PC-9 (cell line): ENCODE measurements at regions not wholly inside any gene's neighbourhood (a gene's known extent, or its start where the extent isn't known, plus 50 kb on each side); places are given as distances from the start of the nearest gene placed in this dataset.

Source experiments
- EZH2 ChIP-seq: fragments of 200-600 bp; sonication (generic); IDR thresholded peaks from 2 replicates; pipeline ENCODE4 v1.8.0; 2017; ENCODE audit warnings: antibody characterized with exemption, low read depth
- TF ChIP-seq, protein P1 (sequence below): fragments of 200-600 bp; sonication (generic); conservative IDR thresholded peaks from 2 replicates; pipeline ENCODE4 v1.6.1; 2017; ENCODE audit warnings: mixed run types, antibody characterized with exemption, mild to moderate bottlenecking, moderate library complexity

DNA sequence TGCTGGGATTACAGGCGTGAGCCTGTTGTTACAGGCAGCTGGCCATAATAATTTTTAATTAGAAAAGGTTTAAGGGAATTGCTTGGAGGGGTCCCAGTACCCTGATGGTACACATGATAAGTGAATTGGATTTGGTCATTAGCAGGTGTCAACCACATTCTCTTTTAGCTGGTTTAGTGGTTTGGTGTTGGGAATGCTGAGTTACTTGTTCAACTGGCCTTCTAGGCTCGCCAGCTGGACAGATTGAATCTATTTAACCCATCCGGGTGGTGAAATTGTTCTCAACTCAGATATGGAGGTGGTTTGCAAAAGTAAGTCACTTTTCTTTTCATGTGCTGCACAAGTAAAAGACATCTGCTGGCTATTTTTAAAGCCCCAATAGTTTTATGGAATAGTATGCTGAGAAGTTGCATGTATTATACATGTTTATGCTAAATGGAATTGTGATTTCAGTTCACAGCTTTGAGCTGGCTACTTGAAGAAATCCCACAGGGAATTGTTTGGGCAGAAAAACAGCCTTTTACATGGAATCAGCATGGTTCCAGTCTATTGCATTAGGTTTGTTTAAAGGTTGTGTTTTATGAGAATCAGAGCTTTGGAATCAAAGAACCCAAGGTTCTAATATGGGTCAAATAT lies 149.8 kb upstream of the SLC28A3 start:
- TF ChIP-seq, protein P1, sequence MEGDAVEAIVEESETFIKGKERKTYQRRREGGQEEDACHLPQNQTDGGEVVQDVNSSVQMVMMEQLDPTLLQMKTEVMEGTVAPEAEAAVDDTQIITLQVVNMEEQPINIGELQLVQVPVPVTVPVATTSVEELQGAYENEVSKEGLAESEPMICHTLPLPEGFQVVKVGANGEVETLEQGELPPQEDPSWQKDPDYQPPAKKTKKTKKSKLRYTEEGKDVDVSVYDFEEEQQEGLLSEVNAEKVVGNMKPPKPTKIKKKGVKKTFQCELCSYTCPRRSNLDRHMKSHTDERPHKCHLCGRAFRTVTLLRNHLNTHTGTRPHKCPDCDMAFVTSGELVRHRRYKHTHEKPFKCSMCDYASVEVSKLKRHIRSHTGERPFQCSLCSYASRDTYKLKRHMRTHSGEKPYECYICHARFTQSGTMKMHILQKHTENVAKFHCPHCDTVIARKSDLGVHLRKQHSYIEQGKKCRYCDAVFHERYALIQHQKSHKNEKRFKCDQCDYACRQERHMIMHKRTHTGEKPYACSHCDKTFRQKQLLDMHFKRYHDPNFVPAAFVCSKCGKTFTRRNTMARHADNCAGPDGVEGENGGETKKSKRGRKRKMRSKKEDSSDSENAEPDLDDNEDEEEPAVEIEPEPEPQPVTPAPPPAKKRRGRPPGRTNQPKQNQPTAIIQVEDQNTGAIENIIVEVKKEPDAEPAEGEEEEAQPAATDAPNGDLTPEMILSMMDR, result no peak
- no peak for TF ChIP-seq EZH2
